ENCODE measurements at regions not wholly inside any gene's neighbourhood (a gene's known extent, or its start where the extent isn't known, plus 50 kb on each side); places are given as distances from the start of the nearest gene placed in this dataset.

- TF ChIP-seq EZH2 (IDR thresholded peaks at IDR 0.05; ENCODE audit: borderline replicate concordance, low read depth, low read length, poor library complexity, severe bottlenecking) (no peak), CTCF (conservative IDR thresholded peaks at IDR 0.05; ENCODE audit: low read depth, low read length) (no peak)
These were observed 701.4 kb downstream of the TMEM121 start for GRCh38 chr14:106227793-106228192.
